GM19324 (cell line): ENCODE measurements at regions not wholly inside any gene's neighbourhood (a gene's known extent, or its start where the extent isn't known, plus 50 kb on each side); places are given as distances from the start of the nearest gene placed in this dataset.
"Not testable (repeated sequence)": the region's sequence is repeated elsewhere in the genome, so short reads cannot be mapped to it uniquely, and the experiment has no call there.

ENCODE experiments used
- ATAC-seq: cut with Tn5 transposase; IDR thresholded peaks from one replicate; pipeline ENCODE4 v1.9.1; 2021; ENCODE audit warnings: mild to moderate bottlenecking, moderate library complexity; ENCODE audit not compliant: unreplicated experiment, low FRiP score

- ATAC-seq = no peak
These were observed 223.9 kb downstream of the C7orf25 start for GRCh38 chr7:42688056-42688371.

GRCh38 chr7:42687211-42688055 lies 224.4 kb downstream of the C7orf25 start:
- no peak for ATAC-seq

GRCh38 chr7:42686594-42687156 lies 225.2 kb downstream of the C7orf25 start:
- no peak for ATAC-seq

- no peak for ATAC-seq
These were observed 226.0 kb downstream of the C7orf25 start for GRCh38 chr7:42685911-42686310.

GRCh38 chr7:42677751-42678699 lies 233.8 kb downstream of the C7orf25 start:
- no peak for ATAC-seq

GRCh38 chr7:42674541-42674940 lies 237.3 kb downstream of the C7orf25 start:
- no peak for ATAC-seq

GRCh38 chr7:42673951-42674350 lies 237.9 kb downstream of the C7orf25 start:
- no peak for ATAC-seq

GRCh38 chr7:42672339-42672999 lies 239.4 kb downstream of the C7orf25 start:
- no peak for ATAC-seq

- no peak for ATAC-seq
These were observed 240.2 kb downstream of the C7orf25 start for GRCh38 chr7:42671627-42672026.

- ATAC-seq = no peak
These were observed 244.9 kb downstream of the C7orf25 start for GRCh38 chr7:42666994-42667393.

GRCh38 chr7:42662862-42663261 lies 249.0 kb downstream of the C7orf25 start:
- no peak for ATAC-seq

- no peak for ATAC-seq
These were observed 250.6 kb downstream of the C7orf25 start for GRCh38 chr7:42661312-42661711.

- no peak for ATAC-seq
These were observed 261.2 kb downstream of the C7orf25 start for GRCh38 chr7:42650701-42651100.

- no peak for ATAC-seq
These were observed 261.7 kb downstream of the C7orf25 start for GRCh38 chr7:42650171-42650570.

GRCh38 chr7:42645906-42646305 lies 266.0 kb downstream of the C7orf25 start:
- no peak for ATAC-seq

- no peak for ATAC-seq
These were observed 269.2 kb downstream of the C7orf25 start for GRCh38 chr7:42642699-42643098.

- ATAC-seq = no peak
These were observed 271.9 kb downstream of the C7orf25 start for GRCh38 chr7:42639930-42640329.

GRCh38 chr7:42636380-42636779 lies 275.5 kb downstream of the C7orf25 start:
- ATAC-seq = not testable (repeated sequence)

- no peak for ATAC-seq
These were observed 283.8 kb downstream of the C7orf25 start for GRCh38 chr7:42628054-42628453.

GRCh38 chr7:42627626-42628025 lies 284.2 kb downstream of the C7orf25 start:
- no peak for ATAC-seq

- ATAC-seq = no peak
These were observed 284.8 kb downstream of the C7orf25 start for GRCh38 chr7:42627101-42627500.
